ENCODE measurements at regions not wholly inside any gene's neighbourhood (a gene's known extent, or its start where the extent isn't known, plus 50 kb on each side); places are given as distances from the start of the nearest gene placed in this dataset.

GRCh38 chr11:45091563-45092403, 54.7 kb upstream of the PRDM11 start:
- no peak for DNase-seq (ENCODE audit: low read depth)

- no peak for DNase-seq (ENCODE audit: low read depth)
These were observed 54.0 kb upstream of the PRDM11 start for GRCh38 chr11:45092404-45092785.

GRCh38 chr11:45092901-45093760, 53.3 kb upstream of the PRDM11 start:
- no peak for DNase-seq (ENCODE audit: low read depth)

GRCh38 chr11:45093761-45094455, 52.5 kb upstream of the PRDM11 start:
- no peak for DNase-seq (ENCODE audit: low read depth)

- no peak for DNase-seq (ENCODE audit: low read depth)
These were observed 51.3 kb upstream of the PRDM11 start for GRCh38 chr11:45094958-45095690.

GRCh38 chr11:45095691-45096010, 50.8 kb upstream of the PRDM11 start:
- DNase-seq (ENCODE audit: low read depth): no peak

GRCh38 chr11:45096636-45097035, 49.8 kb upstream of the PRDM11 start:
- no peak for DNase-seq (ENCODE audit: low read depth)
